ENCODE measurements at regions not wholly inside any gene's neighbourhood (a gene's known extent, or its start where the extent isn't known, plus 50 kb on each side); places are given as distances from the start of the nearest gene placed in this dataset.
"Not testable (repeated sequence)": the region's sequence is repeated elsewhere in the genome, so short reads cannot be mapped to it uniquely, and the experiment has no call there.

DNA sequence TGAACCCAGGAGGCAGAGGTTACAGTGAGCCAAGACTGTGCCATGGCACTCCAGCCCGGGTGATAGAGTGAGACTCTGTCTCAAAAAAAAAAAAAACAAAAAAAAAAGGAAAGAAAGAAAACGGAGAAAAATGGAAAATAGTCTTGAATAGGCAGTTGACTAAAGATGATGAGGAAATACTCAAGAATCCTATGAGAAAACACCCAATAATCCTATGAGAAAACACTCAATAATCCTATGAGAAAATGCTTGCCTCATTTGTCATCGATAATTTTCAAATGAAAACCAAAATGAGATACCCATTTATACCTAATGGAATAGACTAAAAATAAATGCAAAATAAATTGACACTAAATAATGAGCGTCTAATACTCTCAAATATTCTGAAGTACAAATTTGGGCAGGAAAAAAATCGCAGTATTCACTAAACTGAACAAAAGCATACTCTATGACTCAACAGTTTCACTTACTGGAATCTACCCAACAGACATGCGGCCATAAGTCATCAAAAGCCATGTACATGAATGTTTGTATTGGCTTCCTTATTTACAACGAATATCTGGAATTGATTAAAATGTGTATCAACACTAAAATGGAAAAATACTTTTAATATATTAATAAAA lies 733.9 kb upstream of the CHRM3 start:
- peak; percentile 83 for DNase-seq (ENCODE audit: low read depth)

- DNase-seq (ENCODE audit: low read depth) = no peak
Measured at GRCh38 chr1:238649200-238649599, 737.2 kb upstream of the CHRM3 start.

DNA sequence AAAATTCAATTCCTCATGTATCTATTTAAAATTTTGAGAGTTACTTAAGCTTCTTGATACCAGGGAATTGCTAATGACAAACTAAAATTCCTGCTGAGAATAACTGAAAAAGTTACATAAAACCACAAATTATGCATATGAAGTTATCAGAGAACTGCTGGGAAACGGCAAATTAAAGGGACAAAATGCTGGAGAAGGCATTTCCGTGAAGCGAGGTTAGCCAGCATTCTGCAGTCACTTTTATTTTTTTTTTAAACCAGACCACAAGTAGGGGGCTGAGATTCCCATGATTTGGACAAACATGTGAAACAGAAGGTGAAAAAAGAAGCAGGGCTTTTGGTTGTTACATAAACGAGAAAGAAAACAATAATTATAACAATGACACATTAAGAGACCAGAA lies 737.6 kb upstream of the CHRM3 start:
- DNase-seq (ENCODE audit: low read depth) = peak; percentile 64

DNA sequence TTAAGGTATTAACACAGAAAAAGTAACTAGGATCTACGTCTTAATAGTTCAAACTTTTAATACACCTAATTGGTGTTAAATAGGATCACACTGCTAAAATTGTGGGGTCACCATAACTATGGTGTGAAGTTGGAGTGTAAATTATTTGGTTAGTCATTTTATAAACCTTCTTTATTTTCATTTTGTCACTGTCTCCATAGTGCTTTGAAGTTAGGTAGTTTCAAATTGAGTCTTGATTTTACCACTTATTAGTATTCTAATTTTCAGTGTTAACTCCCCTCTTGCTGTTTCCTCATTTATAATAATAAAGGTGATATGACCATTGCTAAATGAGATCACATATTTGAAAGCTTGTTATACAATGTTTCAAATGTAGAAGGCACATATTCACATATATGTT lies 738.1 kb upstream of the CHRM3 start:
- DNase-seq (ENCODE audit: low read depth) = no peak

- DNase-seq (ENCODE audit: low read depth) = peak; percentile 99
Measured at GRCh38 chr1:238647877-238648276, 738.5 kb upstream of the CHRM3 start.

DNA sequence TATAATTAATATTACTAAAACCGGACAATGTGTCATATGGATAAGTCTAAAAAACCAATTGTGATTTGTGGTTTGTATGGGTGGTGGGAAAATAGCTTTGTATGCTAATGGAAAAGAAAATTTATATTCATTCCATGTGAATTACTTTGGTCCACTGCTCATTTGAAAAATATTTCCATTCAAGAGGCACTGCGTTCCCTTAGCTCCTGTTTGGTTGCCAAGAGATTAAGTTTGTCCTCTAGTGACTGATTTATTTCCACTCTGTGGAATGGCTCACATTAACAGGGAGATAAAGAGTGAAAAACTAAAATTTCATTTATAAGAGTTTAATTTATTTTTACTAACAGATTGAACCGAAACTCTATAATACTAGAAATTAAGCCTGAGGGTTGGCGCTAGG lies 744.1 kb upstream of the CHRM3 start:
- DNase-seq (ENCODE audit: low read depth) = peak; percentile 48

- DNase-seq (ENCODE audit: low read depth) = no peak
Measured at GRCh38 chr1:238639861-238640260, 746.5 kb upstream of the CHRM3 start.

DNA sequence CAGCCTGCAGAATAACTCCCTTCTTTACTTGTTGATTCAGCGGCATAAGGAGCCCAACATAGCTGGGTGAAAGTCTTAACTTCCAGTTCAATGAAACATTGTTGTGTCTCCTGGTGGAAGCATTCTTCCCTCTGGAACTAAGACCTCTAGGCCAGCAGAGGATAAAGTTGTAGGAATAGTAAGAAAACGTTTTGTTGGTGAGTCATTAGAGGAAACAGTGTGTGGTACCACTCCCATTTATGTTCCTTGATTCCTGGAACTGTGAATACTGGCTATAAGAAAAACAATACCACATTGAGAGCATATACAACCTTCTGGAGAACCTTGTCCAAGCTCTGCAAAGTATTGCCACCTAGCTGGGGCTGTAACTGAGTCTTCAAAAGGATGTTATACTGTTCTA lies 737.4 kb upstream of the ZP4 start:
- DNase-seq (ENCODE audit: low read depth) = no peak

- peak; percentile 49 for DNase-seq (ENCODE audit: low read depth)
Measured at GRCh38 chr1:238624776-238625175, 734.1 kb upstream of the ZP4 start.

GRCh38 chr1:238621405-238621804 lies 730.7 kb upstream of the ZP4 start:
- no peak for DNase-seq (ENCODE audit: low read depth)

DNA sequence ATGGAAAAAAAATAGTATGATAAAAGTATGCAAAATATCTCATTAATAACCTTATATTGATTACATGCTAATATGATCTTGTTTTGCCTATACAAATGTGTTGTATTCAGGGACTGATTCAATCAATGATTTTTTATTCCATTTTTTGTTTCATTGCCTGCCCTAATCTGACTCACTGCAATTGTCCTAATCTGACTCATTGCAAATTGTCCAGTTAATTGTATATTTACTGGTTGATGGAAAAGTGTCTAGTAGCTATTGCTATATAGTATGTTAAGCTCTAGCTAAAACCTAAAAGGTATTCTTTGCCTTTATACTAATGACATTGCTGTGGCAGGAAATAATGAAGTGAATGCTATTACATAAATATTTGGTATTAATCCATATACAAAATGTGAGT lies 728.9 kb upstream of the ZP4 start:
- DNase-seq (ENCODE audit: low read depth) = no peak

DNA sequence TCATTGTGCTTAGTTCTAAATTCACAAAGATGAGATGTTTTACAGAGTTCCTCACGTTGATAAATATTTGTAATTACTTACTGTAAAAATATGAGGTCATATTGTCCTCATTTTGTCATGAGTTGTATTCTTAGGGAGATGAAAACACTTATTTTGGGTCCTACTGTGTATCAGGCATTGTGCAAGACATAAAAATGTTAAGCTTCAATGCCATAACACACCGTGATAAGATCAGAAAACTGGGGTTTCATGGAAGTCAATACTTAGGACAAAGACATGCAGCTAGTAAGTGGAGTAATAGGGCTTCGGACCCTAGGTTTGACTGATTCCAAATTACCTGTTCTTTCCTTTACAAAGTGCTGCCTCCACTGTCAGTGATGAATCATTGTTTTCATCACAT lies 720.7 kb upstream of the ZP4 start:
- DNase-seq (ENCODE audit: low read depth) = no peak

- DNase-seq (ENCODE audit: low read depth) = no peak
Measured at GRCh38 chr1:238608144-238608543, 717.4 kb upstream of the ZP4 start.

GRCh38 chr1:238606896-238607295 lies 716.2 kb upstream of the ZP4 start:
- peak; percentile 82 for DNase-seq (ENCODE audit: low read depth)

DNA sequence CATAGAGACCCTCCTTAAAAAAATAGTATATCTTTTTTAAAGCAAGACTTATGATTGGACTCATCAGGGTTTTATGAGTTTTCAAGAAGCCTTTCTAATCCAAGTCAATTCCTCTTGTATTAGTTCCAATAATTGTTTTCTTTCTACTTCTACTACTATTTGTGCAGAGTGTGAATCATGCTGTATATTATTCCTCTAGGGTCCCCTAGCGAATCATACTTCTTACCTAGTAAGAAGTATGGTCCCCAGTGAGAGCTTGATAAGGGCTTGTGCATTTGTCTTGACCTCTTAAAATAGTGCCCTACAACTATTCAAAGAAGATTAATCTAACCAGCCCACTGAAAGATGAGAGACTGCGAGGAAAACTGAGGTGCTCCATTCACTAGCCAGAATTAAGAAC lies 715.7 kb upstream of the ZP4 start:
- DNase-seq (ENCODE audit: low read depth) = no peak

- DNase-seq (ENCODE audit: low read depth) = no peak
Measured at GRCh38 chr1:238604357-238604756, 713.6 kb upstream of the ZP4 start.

DNA sequence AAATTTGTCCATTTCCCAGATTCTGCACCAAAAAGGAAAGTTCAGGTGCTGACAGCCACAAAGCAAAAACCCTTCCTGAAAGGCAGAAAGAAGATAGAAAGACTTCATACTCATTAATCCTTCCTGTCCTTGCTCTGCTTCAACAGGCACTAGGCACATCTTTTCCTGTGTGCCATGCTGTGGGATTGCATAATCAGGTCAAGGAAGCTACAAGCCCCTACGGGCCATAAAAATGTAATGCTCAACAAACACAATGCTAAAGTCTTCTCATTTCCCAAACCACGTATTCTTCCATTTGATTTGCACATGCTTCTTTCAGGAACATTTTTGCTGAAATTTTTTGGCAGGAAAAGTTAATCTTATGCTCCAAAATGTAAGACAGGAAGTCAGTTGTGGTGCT lies 710.9 kb upstream of the ZP4 start:
- DNase-seq (ENCODE audit: low read depth) = not testable (repeated sequence)

DNA sequence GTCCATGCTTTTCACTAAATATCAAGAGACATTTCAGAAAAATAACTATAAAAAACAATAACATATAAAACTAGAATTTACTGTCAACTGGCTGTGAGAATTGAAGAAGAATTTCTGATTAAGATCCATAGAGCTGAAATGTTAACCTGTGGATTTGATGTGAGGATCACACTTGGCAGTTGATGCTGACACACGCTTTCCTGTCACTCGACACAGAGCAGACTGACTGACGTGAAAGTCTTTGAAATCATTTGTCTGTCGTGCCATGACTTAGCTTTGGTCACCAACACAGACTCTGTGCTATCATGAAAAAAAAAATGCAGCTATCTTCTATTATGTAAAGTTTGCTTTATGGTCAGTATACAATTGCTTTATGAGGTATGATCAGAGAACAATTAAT lies 706.0 kb upstream of the ZP4 start:
- DNase-seq (ENCODE audit: low read depth) = no peak

DNA sequence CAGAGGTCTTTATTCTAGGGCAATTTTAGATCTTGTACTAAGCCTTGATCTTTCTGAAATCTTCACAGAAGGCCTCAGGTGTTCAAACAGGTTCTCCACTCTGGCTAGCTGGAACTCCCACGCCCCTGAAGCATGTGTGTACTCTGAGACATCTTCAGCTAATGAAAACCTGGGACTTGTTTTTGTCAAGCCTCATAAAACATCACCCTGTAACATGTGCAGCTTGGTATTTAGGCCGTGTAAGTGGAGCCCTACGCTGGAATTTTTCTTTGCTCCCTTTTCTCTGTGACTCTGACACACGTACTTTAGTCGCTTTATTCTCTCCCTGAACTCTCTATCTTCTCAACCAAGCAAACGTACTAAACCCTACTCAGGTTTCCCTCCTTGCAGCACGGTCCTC lies 701.9 kb upstream of the ZP4 start:
- no peak for DNase-seq (ENCODE audit: low read depth)

- DNase-seq (ENCODE audit: low read depth) = peak; percentile 91
Measured at GRCh38 chr1:238589843-238590435, 699.2 kb upstream of the ZP4 start.

- no peak for DNase-seq (ENCODE audit: low read depth)
Measured at GRCh38 chr1:238582816-238583215, 692.1 kb upstream of the ZP4 start.

DNA sequence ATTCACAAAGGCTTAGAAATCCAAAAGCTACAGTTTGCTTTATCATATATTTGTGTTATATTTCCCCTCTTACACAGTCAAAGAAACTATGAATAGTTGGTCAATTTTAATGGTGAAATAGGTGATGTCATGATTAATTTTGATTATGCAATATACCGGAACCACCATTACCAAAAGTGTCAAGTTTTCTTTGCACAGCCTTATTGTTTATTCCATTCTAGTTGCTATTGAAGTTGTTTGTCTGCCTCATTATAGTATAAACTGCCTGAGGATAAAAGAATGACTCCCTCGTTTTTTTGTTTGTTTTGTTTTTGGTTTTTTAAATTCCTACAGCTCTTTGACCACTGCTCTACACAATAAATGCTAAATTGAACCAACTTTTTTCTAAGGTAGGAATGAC lies 690.6 kb upstream of the ZP4 start:
- DNase-seq (ENCODE audit: low read depth) = peak; percentile 44

DNA sequence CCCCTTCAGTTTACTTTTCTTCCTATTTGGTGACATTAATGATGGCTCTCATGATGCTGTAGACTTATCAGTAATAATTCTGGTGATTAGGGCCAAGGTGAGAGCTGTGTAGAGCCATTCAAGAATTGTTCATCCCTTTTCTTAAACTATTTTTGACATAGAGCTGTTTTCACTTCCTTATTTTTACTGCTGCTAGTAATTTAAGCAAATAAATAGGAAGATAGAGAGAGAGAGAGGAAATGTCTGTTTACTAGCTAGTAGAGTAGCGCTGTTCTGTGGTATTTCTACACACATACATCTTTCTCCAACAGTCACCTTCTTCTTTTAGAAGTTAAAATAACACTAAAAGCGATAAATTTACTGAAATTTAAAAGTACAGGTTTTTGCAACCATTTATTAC lies 678.0 kb upstream of the ZP4 start:
- DNase-seq (ENCODE audit: low read depth) = no peak

- peak; percentile 49 for DNase-seq (ENCODE audit: low read depth)
Measured at GRCh38 chr1:238562341-238562740, 671.6 kb upstream of the ZP4 start.
